ENCODE measurements at regions not wholly inside any gene's neighbourhood (a gene's known extent, or its start where the extent isn't known, plus 50 kb on each side); places are given as distances from the start of the nearest gene placed in this dataset.
"Not testable (repeated sequence)": the region's sequence is repeated elsewhere in the genome, so short reads cannot be mapped to it uniquely, and the experiment has no call there.

DNA sequence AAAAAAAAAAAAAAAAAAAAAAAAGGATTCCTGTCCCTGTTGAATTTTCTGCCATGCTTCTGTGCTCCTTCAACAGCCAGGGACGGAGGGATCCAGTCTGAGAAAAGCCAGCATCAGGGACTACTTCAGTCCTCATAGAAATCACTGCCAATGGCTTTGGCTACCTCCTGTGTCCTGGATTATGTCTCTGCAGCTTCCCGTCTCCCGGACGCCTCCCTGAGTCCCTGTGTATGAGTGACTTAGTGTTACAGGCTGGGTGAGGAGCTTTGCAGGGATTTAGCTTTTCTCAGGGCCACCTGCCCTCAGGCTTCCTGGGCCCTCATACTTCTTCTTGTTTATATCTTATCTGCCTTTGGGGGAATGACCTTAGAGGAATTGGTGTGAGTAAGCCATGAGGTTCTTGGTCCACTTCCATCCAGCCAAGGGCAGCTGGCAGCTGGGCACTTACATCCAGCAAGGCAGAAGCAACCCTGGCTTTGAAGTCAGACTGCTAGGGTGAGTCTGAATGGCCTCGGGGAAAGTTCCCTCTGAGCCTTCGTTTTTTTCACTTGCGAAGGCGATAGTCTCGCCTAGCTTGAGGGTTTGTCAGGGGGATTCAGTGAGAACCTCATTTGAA is 83.6 kb upstream of the CRYM start:
- not testable (repeated sequence) for DNase-seq

DNA sequence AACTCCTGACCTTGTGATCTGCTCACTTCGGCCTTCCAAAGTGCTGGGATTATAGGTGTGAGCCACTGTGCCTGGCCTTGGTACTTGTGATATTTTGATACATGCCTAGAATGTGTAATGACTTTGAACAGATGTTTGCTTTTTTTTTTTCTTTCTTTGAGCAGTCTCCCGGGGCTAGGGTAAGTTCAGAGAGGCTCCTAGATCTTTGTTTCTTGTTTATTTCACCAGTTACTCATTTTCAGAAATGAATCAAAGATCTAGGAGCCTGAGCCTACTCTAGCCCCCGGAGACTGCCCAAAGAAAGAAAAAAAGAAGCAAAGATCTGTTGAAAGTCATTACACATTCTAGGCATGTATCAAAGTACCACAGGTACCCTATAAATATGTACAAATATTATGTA is 83.0 kb upstream of the CRYM start:
- not testable (repeated sequence) for DNase-seq

DNA sequence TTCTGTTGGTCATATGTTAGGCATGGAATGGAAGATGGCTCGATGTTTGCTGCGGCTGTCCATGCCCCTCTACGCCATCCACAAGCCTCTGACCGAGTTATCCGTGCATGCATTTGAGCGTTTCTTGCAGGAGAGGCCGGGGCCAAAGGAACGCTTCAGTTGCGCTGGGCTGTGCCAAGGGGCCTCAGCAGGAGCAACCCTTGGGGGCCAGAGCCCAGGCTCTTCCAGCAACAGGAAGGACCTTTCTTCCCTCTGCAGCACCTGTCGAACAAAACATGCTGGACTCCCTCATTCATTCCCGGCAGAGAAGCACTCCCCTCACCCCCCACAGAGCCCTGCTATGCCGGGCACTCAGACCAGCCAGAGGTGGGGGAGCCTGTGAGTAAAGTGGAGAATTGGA is 81.4 kb upstream of the CRYM start:
- DNase-seq = not testable (repeated sequence)

DNA sequence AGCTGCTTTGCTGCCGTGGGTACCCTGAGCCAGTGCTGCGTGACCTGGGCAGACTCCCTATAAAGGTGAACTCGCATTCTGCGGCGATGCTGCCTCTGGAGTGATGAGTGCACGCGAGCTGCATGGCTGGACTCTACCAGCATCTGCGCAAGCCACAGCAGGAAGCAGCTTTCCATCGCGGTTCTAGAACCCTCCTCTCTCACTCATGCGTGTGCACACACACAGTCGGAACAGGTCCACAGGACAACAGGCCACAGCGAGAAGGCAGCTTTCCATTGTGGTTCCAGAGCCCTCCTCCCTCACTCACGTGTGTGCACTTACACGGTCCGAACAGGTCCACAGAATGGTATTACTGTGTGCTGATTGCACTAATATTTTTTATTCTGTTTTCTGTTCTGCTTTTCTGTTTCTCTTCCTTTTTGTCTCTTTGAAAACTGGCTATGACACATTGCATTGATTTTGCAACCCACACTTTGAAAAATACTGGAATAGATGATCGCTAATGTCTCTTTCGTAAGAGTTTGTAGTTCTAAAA is 80.2 kb upstream of the CRYM start:
- not testable (repeated sequence) for DNase-seq

DNA sequence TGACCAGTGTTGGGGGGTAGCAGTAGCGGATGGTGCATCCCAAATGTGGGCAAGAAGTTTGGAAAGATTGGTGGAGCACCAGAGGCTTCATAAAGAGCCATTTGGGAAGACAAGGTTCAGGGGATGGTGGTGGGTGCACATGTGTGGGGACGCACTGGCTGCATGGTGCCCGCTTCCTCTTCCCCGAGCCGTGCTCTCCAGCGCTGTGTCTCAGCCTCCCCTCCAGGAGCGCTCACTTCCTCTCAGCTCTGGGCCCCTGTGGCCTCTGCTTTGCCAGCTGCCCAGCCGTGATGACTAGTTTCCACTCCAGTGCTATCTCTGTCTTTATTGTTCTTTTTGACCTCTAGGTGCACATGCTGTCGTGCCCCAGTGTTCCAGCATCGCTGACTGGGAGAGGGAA is 78.2 kb upstream of the CRYM start:
- DNase-seq = not testable (repeated sequence)

DNA sequence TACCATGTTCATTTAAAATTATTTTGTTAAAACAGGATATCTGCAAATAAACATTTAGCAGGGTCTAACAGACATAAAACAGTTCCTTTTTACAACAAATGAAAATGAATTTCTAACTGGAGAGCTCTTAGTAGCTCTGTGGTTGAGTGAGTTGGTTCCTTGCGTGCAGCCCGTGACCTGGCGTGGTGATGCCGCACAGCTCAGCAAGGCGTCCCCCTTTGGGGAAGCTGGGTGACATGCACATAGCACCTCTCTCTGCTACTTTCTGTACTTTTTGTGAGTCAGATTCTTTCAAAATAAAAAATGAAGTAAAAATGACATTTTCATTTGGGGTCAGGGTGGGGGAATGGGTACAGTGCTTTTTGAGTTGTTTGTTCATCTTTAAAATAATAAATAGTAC is 73.3 kb upstream of the CRYM start:
- not testable (repeated sequence) for DNase-seq

DNA sequence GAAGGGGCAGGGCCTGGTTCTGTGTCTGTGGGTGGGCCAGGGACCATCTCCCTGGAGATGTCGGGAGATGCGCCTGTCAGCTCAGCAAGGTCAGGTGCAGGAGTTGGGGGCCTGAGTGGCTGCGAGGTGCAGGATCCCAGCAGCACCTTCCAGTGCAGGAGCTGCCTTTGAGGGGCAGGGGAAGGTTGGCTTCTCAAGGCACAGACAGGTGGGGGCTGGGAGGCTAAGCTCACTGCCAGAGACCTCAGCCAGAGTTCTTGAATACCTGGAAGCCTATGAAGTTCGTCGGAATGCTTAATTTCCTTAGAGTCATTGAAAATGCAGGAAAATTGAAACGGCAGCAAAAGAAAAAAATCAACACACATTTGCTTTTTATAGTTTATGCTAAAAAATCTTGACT is 72.8 kb upstream of the CRYM start:
- DNase-seq = not testable (repeated sequence)

DNA sequence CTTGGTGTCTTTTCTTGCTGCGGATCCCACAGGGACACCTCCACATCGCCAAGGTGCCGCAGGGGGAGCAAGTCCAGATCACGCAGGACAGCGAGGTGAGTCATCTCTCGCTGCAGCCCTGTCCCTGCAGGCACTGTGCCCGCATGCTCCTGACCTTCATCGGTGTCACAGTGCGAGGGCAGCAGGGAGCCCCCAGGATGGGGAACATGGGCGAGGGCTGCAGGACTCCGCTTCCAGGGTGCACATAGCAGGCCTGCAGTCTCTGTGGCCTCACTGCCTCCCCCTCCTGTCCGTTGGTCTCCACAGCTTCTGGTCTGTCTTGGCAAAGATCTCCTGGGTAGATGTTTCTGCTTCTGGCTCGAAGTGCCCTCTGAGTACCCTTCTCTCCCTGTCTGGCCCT is 71.2 kb upstream of the CRYM start:
- not testable (repeated sequence) for DNase-seq

DNA sequence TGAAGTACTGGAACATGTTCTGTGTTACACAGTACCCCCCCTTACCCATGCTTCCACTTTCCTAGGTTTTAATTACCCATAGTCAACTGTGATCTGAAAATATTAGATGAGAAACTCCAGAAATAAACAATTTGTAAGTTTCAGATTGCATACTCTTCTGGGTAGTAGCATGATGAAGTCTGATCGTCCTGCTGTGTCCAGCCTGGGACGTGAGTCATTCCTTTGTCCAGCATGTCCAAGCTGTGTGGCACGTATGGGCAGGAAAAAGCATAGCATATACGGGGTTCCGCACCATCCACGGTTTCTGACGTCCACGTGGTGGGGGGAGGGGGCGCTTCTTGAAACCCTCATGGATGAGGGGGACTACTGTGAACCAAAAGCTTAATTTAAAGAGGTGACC is 70.7 kb upstream of the CRYM start:
- not testable (repeated sequence) for DNase-seq

DNA sequence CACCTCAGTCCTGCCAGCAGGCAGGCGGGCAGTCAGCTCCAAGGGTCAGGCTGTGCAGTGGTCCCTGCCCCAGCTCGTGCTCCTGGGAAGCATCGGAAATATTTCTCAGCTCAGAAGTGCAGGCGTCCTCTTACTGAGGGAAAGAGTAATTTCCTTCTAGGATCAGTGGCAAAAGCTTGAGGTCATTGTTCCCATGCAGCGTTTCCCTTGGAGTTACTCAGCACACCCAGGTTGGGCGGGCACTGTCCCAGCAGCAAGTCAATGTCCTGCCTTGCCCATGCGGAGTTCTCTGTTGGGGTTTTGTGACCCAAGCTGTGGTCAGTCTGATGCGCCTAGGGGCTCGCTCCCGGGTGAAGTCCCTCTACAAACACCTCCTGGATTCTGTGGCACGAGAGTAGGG is 69.4 kb upstream of the CRYM start:
- not testable (repeated sequence) for DNase-seq

DNA sequence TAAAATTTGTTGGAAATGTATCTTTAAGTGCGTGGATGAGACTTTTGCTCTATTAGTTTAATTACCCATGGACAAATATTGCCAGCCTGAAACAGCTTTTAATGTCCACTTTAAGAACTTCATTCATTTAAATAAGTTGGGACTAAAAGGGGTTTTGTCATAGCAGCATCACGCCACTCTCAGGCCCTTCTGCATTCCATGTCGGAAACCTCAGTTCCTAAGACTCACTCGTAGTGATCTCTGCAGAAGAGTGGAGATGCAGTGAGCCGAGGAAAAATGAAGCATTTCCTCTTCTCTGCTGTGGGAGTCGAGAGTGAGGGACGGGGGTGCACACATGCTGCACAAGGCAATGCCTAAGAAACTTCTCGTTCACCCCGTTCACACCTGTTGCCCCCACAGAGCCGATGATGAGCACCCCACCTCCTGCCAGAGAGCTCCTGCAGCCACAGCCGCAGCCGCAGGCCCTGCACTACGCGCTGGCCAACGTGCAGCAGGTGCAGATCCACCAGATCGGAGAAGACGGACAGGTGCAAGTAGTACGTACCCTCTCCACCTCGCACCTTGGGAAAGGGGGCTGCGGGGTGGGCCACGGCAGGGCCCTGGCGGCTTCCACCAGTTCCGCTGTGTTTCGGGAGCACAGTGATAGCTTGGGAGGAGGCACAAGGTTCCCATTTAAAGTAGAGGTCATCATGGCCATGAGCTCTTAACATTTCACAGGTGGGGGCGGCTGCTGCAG is 68.8 kb upstream of the CRYM start:
- DNase-seq = not testable (repeated sequence)

DNA sequence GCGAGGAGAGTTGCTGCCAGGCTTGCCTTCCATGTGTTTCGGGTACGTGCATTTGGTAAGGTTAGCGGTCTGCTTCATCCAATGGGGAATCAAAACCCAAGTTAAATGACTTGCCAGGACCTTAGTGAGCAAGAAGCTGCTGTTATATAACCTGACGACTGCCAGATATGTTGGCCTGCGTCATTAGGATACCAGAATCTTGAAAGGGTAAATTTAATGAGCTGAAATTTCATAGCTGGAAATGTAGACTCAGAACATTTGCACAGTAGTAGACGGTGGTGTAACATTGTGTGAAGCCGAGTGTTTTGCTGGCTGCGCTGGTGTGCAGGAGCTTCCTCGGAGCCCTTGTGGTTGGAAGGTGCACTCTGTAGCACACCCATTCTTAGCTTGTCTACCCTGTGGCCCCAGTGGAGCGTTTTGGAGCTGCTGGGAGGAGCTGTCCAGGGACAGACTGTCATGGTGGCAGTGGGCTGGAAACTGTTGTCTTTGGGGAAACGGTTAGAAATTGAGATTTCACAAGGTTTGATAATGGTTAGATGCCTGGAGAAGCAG is 66.3 kb upstream of the CRYM start:
- not testable (repeated sequence) for DNase-seq

DNA sequence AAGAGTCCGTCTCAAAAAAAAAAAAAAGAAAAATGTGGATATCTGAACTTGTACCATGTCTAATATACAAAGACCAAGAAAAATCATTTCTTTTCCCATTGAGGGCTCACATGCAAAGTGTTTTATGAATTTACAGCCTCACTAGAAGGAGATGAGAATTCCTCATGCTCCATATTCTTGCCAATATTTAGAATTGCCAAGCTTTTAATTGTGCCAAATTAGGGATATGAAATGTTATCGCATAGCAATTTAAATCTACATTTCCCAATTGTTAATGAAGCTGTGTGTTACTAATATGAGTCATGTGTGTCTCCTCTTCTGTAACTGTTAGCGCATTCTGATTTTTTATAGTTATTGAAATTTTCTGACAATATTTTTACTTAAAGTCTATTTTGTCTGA is 63.0 kb upstream of the CRYM start:
- DNase-seq = no peak

DNA sequence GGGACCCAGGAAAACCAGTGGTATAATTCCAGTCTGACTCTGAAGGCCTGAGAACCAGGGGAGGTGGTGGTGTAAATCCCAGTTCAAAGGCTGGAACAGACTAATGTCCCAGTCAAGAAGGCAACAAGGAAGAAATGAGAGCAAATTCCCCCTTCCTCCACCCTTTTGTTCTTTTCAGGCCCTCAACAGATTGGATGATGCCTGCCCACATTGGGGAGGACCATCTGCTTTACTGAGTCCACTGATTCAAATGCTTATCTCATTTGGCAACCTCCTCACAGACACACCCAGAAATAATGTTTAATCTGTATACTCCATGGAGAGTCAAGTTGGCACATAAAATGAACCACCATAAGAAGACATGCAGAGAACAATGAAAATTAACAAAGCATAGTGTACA is 61.9 kb upstream of the CRYM start:
- no peak for DNase-seq

DNA sequence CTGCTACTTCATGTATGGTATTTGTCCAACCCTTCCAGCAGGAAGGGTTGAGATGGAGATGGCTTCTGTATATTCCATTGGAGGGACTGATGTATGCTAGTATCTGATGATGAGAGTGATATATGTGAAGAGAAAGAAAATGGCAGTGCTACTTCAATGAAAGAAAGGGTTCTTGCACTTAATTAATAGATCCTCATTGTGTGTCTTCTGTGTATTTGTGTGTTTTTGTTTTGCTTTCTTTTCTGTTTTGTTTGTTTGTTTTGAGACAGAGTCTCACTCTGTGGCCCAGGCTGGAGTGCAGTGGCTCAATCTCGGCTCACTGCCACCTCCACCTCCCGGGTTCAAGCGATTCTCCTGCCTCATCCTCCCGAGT is 61.2 kb upstream of the CRYM start:
- DNase-seq = no peak

DNA sequence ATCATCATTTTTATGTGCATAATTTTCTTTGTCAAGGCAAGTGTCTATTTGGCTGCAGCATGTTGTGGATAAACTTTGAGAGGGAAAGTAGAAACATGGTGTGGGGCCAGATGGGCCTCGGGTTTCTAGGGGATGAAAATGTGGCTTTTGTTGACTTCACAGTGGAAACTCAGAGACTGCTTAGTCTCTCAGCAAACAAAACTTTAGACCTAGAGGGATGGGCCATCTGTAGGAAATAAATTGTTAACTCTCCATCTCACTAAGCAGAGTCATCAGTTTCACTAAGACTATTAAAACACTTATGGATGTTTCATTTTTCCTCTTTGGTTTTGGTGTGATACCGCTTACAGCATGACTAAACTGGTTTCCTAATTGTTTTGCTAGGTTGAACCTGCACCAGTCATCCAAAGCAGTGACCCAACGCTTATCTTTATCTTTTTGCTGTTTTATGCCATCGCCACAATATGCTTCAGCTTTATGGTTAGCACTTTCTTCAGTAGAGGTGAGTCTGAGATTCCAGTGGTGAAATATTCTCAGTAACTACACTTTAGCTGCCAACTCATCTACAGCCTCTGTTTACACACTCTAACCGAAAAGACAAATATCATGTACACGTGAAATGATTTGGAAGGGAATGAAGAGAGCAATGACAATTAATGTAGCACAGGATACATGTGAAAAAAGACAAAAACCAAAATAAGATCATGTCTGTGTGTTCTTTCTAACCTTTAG is 60.6 kb upstream of the CRYM start:
- no peak for DNase-seq

DNA sequence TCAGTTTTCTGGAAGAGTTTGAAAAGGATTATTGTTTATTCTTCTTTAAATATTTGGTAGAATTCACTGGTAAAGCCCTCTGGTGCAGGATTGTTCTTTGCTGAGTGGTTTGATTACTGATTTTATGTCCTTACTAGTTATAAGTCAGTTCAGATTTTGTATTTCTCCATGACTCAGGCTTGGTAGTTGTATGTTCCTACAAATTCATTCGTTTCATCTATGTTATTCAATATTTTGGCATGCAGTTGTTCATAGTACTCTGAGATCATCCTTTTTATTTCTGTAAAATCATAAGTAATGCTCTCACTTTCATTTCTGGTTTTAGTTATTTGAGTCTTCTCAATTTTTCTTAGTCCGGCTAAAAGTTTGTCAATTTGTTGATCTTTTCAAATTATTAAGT is 58.1 kb upstream of the CRYM start:
- DNase-seq = no peak

DNA sequence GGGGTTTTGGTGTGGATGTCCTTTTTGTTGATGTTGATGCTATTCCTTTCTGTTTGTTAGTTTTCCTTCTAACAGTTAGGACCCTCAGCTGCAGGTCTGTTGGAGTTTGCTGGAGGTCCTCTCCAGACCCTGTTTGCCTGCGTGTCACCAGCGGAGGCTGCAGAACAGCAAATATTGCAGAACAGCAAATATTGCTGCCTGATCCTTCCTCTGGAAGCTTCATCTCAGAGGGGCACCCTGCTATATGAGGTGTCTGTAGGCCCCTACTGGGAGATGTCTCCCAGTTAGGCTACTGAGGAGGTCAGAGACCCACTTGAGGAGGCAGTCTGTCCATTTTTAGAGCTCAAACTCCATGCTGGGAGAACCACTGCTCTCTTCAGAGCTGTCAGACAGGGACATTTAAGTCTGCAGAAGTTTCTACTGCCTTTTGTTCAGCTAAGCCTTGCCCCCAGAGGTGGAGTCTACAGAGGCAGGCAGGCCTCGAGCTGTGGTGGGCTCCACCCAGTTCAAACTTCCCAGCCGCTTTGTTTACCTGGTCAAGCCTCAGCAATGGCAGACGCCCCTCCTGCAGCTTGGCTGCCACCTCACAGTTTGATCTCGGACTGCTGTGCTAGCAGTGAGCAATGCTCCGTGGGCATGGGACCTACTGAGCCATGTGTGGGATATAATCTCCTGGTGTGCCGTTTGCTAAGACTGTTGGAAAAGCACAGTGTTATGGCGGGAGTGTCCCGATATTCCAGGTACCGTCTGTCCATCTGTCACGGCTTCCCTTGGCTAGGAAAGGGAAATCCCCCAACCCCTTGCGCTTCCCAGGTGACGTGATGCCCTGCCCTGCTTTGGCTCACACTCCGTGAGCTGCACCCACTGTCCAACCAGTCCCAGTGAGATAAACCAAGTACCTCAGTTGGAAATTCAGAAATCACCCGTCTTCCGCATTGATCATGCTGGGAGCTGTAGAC is 56.4 kb upstream of the CRYM start:
- DNase-seq = not testable (repeated sequence)

DNA sequence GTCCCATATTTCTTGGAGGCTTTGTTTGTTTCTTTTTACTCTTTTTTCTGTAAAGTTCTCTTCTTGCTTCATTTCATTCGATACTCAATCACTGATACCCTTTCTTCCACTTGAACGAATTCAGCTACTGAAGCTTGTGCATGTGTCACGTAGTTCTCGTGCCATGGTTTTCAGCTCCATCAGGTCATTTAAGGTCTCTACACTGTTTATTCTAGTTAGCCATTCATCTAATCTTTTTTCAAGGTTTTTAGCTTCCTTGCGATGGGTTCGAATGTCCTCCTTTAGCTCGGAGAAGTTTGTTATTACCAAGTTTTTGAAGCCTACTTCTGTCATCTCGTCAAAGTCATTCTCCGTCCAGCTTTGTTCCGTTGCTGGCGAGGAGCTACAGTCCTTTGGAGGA is 55.6 kb upstream of the CRYM start:
- DNase-seq = not testable (repeated sequence)
